ENCODE measurements at regions not wholly inside any gene's neighbourhood (a gene's known extent, or its start where the extent isn't known, plus 50 kb on each side); places are given as distances from the start of the nearest gene placed in this dataset.
A peak's percentile ranks its signal among the peaks of the same experiment; 100 is the strongest.

DNA sequence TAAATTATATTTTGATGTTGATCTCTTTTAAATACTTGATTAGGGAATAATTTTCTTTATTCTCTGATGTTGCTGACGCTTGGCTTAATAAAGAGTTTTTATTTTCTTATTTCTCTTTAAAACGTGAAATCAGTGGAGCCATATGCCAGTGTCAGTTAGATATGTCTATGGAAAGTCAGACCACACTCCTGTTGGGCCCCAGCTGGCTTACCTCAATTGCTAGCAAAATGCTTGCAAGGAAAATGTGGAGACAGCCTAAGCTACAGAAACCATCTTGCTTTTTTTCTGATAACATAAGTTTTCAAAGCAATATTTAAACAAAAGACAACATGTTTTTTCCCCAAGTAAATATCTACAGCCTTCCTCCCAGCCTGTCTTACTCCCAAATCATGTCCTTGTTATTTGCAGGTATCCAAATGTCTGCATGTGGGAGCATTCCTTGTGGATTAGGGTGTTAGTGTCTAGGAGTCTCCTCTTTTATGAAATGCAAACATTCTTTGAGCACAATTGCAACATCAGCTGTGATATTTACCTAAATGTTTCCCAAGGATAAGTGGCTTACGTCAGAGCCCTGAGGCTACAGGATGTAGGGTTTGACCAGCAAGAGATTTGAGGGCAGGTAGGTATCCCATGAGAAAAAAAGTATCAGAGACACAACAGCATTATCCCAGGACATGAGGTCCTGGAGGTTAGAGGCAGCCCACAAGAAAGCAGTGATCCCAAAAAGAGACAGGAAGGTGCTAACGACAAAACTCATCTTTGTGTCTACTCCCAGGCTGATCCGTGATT is 117.2 kb upstream of the KCNJ15 start:
- in situ Hi-C loops (cut with MboI; ENCODE audit: low pct_unique_long_range_greater_than_20kb, low sequenced_read_pairs) = no loop called here
- no peak for DNase-seq

- no peak for DNase-seq
These were observed 116.4 kb upstream of the KCNJ15 start for GRCh38 chr21:38140207-38140903.

GRCh38 chr21:38142224-38142623 is 114.6 kb upstream of the KCNJ15 start:
- DNase-seq = no peak
- in situ Hi-C loops (cut with MboI; ENCODE audit: low pct_unique_long_range_greater_than_20kb, low sequenced_read_pairs) = no loop called here

More at GRCh38 chr21:38140207-38140903, 116.4 kb upstream of the KCNJ15 start:
- in situ Hi-C loops (cut with MboI; ENCODE audit: low pct_unique_long_range_greater_than_20kb, low sequenced_read_pairs) = no loop called here

DNA sequence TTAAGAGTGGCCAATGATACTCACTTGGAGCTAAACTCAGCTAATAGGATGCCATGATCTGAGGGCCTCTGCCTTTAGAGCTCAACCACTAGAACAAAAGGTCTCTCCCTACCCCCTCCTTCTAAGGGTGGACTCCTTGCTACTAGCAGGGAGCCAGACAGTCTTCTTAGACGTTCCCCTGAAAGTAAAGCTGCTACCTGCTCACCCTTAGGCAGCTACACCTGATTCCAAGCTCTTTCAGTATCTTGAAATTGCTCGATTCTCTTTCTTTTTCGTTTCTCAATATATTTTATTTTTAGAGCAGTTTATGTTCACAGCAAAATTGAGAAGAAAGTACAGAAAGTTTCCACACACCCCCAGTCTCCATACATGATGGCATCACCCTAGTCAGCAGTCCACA is 112.6 kb upstream of the KCNJ15 start:
- DNase-seq = no peak
- in situ Hi-C loops (cut with MboI; ENCODE audit: low pct_unique_long_range_greater_than_20kb, low sequenced_read_pairs) = no loop called here

- DNase-seq = no peak
- in situ Hi-C loops (cut with MboI; ENCODE audit: low pct_unique_long_range_greater_than_20kb, low sequenced_read_pairs) = no loop called here
These were observed 111.7 kb upstream of the KCNJ15 start for GRCh38 chr21:38145104-38145503.

GRCh38 chr21:38147391-38147790 is 109.4 kb upstream of the KCNJ15 start:
- in situ Hi-C loops (cut with MboI; ENCODE audit: low pct_unique_long_range_greater_than_20kb, low sequenced_read_pairs) = no loop called here
- DNase-seq = no peak

DNA sequence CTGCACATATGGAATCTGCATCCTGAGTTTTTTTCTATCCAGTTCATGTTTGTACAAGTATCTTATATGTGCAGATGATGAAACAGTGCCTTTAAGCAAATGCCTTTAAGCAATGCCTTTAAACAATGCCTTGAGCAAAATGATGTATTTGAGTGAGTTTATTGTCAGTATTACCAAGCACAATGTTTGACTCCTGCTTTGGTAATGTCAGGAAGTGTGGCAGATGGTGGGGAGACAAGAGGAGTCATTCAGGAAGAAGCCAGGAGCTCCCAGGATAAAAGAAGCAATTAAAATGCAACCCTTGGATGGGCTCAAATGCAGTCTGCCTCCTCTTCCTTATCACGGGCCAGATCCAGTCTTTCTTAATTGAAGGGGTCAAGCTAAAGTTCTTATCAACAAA is 108.7 kb upstream of the KCNJ15 start:
- no peak for DNase-seq
- in situ Hi-C loops (cut with MboI; ENCODE audit: low pct_unique_long_range_greater_than_20kb, low sequenced_read_pairs) = no loop called here

- in situ Hi-C loops (cut with MboI; ENCODE audit: low pct_unique_long_range_greater_than_20kb, low sequenced_read_pairs) = loop anchor here (25.0 kb wide), 1 partner anchor 186 kb away; no protein-coding TSS in a partner anchor
- DNase-seq = no peak
These were observed 105.7 kb upstream of the KCNJ15 start for GRCh38 chr21:38151021-38151645.

GRCh38 chr21:38156200-38156599 is 100.6 kb upstream of the KCNJ15 start:
- in situ Hi-C loops (cut with MboI; ENCODE audit: low pct_unique_long_range_greater_than_20kb, low sequenced_read_pairs) = loop anchor here (25.0 kb wide), 1 partner anchor 181 kb away; no protein-coding TSS in a partner anchor
- DNase-seq = no peak

GRCh38 chr21:38159355-38159754 is 97.4 kb upstream of the KCNJ15 start:
- peak; percentile 80 for DNase-seq
- in situ Hi-C loops (cut with MboI; ENCODE audit: low pct_unique_long_range_greater_than_20kb, low sequenced_read_pairs) = loop anchor here (25.0 kb wide), 1 partner anchor 178 kb away; no protein-coding TSS in a partner anchor

- in situ Hi-C loops (cut with MboI; ENCODE audit: low pct_unique_long_range_greater_than_20kb, low sequenced_read_pairs) = loop anchor here (25.0 kb wide), 1 partner anchor 172 kb away; no protein-coding TSS in a partner anchor
- DNase-seq = no peak
These were observed 91.2 kb upstream of the KCNJ15 start for GRCh38 chr21:38165466-38166172.

GRCh38 chr21:38166173-38166535 is 90.6 kb upstream of the KCNJ15 start:
- no peak for DNase-seq
- in situ Hi-C loops (cut with MboI; ENCODE audit: low pct_unique_long_range_greater_than_20kb, low sequenced_read_pairs) = loop anchor here (25.0 kb wide), 1 partner anchor 171 kb away; no protein-coding TSS in a partner anchor

DNA sequence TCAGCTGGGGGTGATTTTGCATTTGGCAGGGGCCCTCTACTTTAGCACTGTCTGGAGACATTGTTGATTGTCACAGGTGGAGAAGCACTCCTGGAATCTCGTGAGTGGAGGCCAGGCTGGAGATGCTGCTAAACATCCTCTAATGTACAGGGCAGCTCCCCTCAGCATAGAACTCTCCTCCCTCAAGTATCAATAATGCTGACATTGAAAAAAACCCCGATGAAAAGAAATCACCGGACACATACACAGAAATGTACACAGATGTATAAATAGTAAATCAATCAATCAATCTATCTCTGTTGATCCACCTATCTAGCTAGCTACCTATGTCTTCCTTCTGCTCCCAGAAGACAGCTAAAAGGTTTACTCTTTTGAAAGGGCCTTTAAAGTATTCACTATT is 89.4 kb upstream of the KCNJ15 start:
- no peak for DNase-seq
- in situ Hi-C loops (cut with MboI; ENCODE audit: low pct_unique_long_range_greater_than_20kb, low sequenced_read_pairs) = loop anchor here (25.0 kb wide), 1 partner anchor 170 kb away; no protein-coding TSS in a partner anchor

GRCh38 chr21:38170283-38170682 is 86.5 kb upstream of the KCNJ15 start:
- peak; percentile 18 for DNase-seq
- in situ Hi-C loops (cut with MboI; ENCODE audit: low pct_unique_long_range_greater_than_20kb, low sequenced_read_pairs) = loop anchor here (25.0 kb wide), 1 partner anchor 167 kb away; no protein-coding TSS in a partner anchor

- no peak for DNase-seq
- in situ Hi-C loops (cut with MboI; ENCODE audit: low pct_unique_long_range_greater_than_20kb, low sequenced_read_pairs) = loop anchor here (25.0 kb wide), 1 partner anchor 166 kb away; no protein-coding TSS in a partner anchor
These were observed 85.8 kb upstream of the KCNJ15 start for GRCh38 chr21:38170704-38171682.

- in situ Hi-C loops (cut with MboI; ENCODE audit: low pct_unique_long_range_greater_than_20kb, low sequenced_read_pairs) = loop anchor here (25.0 kb wide), 1 partner anchor 165 kb away; no protein-coding TSS in a partner anchor
- DNase-seq = no peak
These were observed 85.0 kb upstream of the KCNJ15 start for GRCh38 chr21:38171723-38172344.

- DNase-seq = no peak
- in situ Hi-C loops (cut with MboI; ENCODE audit: low pct_unique_long_range_greater_than_20kb, low sequenced_read_pairs) = loop anchor here (25.0 kb wide), 1 partner anchor 164 kb away; no protein-coding TSS in a partner anchor
These were observed 83.3 kb upstream of the KCNJ15 start for GRCh38 chr21:38173276-38174035.
